H1 (cell line): ENCODE measurements at regions not wholly inside any gene's neighbourhood (a gene's known extent, or its start where the extent isn't known, plus 50 kb on each side); places are given as distances from the start of the nearest gene placed in this dataset.

Experiments used
- CTCF ChIA-PET: fragments of 300-600 bp; sonication (Branson Sonifier 250); formaldehyde crosslinking; loops from one replicate; lab custom pipeline; 2021; ENCODE audit not compliant: partially characterized antibody; lab: Charles Lee
- POLR2A ChIA-PET: fragments of 300-600 bp; sonication (Branson Sonifier 250); formaldehyde crosslinking; loops from one replicate; lab custom pipeline; 2021; ENCODE audit warnings: inconsistent platforms; ENCODE audit not compliant: partially characterized antibody; lab: Charles Lee
- DNase-seq, 2 experiments: peaks; one replicate each; pipeline versions ENCODE4 v3.0.0 to v3.0.0-alpha.2; 2010 to 2022; ENCODE audit warnings: low spot score in 2 of 2, low read depth in 1 of 2, mixed read lengths in 1 of 2
- FAIRE-seq: peaks from 2 replicates; lab custom pipeline; 2011; peaks lifted over from hg19 to GRCh38; lab: Jason Lieb, UNC
- H2AFZ ChIP-seq: 2 replicates; pipeline ENCODE4 v1.8.1; 2012; ENCODE audit warnings: low read length, inconsistent platforms
- H2AK5ac ChIP-seq: 2 replicates; pipeline ENCODE4 v1.6.1; 2013; ENCODE audit warnings: low read depth, low read length
- H2BK120ac ChIP-seq: replicated peaks from 2 replicates; pipeline ENCODE3; 2013; ENCODE audit warnings: low read depth, low read length, inconsistent platforms
- H2BK12ac ChIP-seq: 2 replicates; pipeline ENCODE4 v1.6.1; 2013; ENCODE audit warnings: low read depth, low read length
- H2BK15ac ChIP-seq: 2 replicates; pipeline ENCODE4 v1.6.1; 2013; ENCODE audit warnings: low read length
- H2BK20ac ChIP-seq: 2 replicates; pipeline ENCODE4 v1.6.1; 2013; ENCODE audit warnings: low read length
- H2BK5ac ChIP-seq: 2 replicates; pipeline ENCODE4 v1.6.1; 2013; ENCODE audit warnings: low read depth, low read length
- H3K14ac ChIP-seq: 2 replicates; pipeline ENCODE4 v1.6.1; 2013; ENCODE audit warnings: inconsistent platforms; ENCODE audit not compliant: insufficient read length
- H3K18ac ChIP-seq: 2 replicates; pipeline ENCODE4 v1.6.1; 2013; ENCODE audit warnings: low read length; ENCODE audit errors: extremely low read depth
- H3K23ac ChIP-seq: 2 replicates; pipeline ENCODE4 v1.6.1; 2013; ENCODE audit warnings: inconsistent platforms; ENCODE audit not compliant: insufficient read length
- H3K23me2 ChIP-seq: 2 replicates; pipeline ENCODE4 v1.6.1; 2013; ENCODE audit warnings: low read depth, low read length
- H3K27ac ChIP-seq: 2 replicates; pipeline ENCODE4 v1.6.1; 2011; ENCODE audit warnings: low read depth, low read length, inconsistent platforms
- H3K27me3 ChIP-seq, 4 experiments: replicated peaks in 1 of 4; 1 replicate in 1 of 4; 2 replicates in 3 of 4; pipeline versions ENCODE4 v1.6.1 to v1.8.1; 2011 to 2013; ENCODE audit warnings: low read length in 3 of 4, mild to moderate bottlenecking in 3 of 4, inconsistent platforms in 2 of 4, mixed read lengths in 2 of 4, moderate library complexity in 1 of 4; ENCODE audit not compliant: control insufficient read depth in 3 of 4, insufficient read depth in 3 of 4; ENCODE audit errors: extremely low read depth in 1 of 4
- H3K36me3 ChIP-seq, 4 experiments: 2 replicates each; pipeline versions ENCODE4 v1.6.1 to v1.8.1; 2011 to 2013; ENCODE audit warnings: mild to moderate bottlenecking in 4 of 4, low read length in 3 of 4, moderate library complexity in 2 of 4, control low read depth in 1 of 4, inconsistent platforms in 1 of 4; ENCODE audit not compliant: insufficient read depth in 4 of 4, control insufficient read depth in 2 of 4
- H3K4ac ChIP-seq: replicated peaks from 2 replicates; pipeline ENCODE3; 2013; ENCODE audit warnings: low read length, low read depth, mixed read lengths, inconsistent platforms; ENCODE audit not compliant: insufficient read length
- H3K4me1 ChIP-seq, 4 experiments: replicated peaks in 1 of 4; 1 replicate in 1 of 4; 2 replicates in 3 of 4; pipeline versions ENCODE4 v1.6.1 to v1.8.1; 2011 to 2013; ENCODE audit warnings: low read length in 3 of 4, inconsistent platforms in 2 of 4, mixed read lengths in 1 of 4; ENCODE audit not compliant: insufficient read depth in 4 of 4, control insufficient read depth in 3 of 4
- H3K4me2 ChIP-seq, 2 experiments: 2 replicates each; pipeline versions ENCODE4 v1.6.1 to v1.8.1; 2011 to 2013; ENCODE audit warnings: low read depth in 2 of 2, low read length in 2 of 2, control low read depth in 1 of 2, inconsistent platforms in 1 of 2, mild to moderate bottlenecking in 1 of 2; ENCODE audit not compliant: insufficient read depth in 1 of 2
- H3K4me3 ChIP-seq, 4 experiments: fragments of 200-600, 300-600 bp in 1 of 4; sonication (generic), shearing (Covaris generic), sonication (Bioruptor Twin) in 1 of 4; 2 replicates each; pipeline versions ENCODE4 v1.5.1 to v1.8.1; 2011 to 2016; ENCODE audit warnings: low read length in 4 of 4, low read depth in 3 of 4, control low read depth in 2 of 4, inconsistent platforms in 2 of 4, mild to moderate bottlenecking in 2 of 4, mixed read lengths in 1 of 4, moderate library complexity in 1 of 4; ENCODE audit not compliant: insufficient read depth in 2 of 4; ENCODE audit errors: extremely low read depth in 1 of 4
- H3K56ac ChIP-seq: replicated peaks from 2 replicates; pipeline ENCODE3; 2013; ENCODE audit warnings: low read depth, mild to moderate bottlenecking, mixed read lengths, low read length, inconsistent platforms; ENCODE audit not compliant: insufficient read length
- H3K79me1 ChIP-seq: 2 replicates; pipeline ENCODE4 v1.6.1; 2013; ENCODE audit warnings: low read depth, low read length, control low read depth
- H3K79me2 ChIP-seq, 2 experiments: 2 replicates each; pipeline versions ENCODE4 v1.6.1 to v1.8.1; 2012 to 2013; ENCODE audit warnings: low read length in 2 of 2, mild to moderate bottlenecking in 2 of 2, inconsistent platforms in 1 of 2; ENCODE audit not compliant: insufficient read depth in 2 of 2, control insufficient read depth in 1 of 2
- H3K9ac ChIP-seq, 4 experiments: replicated peaks in 1 of 4; 1 replicate in 1 of 4; 2 replicates in 3 of 4; pipeline versions ENCODE4 v1.6.1 to v1.8.1; 2011 to 2013; ENCODE audit warnings: low read depth in 3 of 4, low read length in 3 of 4, control low read depth in 2 of 4, mild to moderate bottlenecking in 2 of 4, moderate library complexity in 2 of 4, inconsistent platforms in 1 of 4; ENCODE audit errors: extremely low read depth in 1 of 4
- H3K9me3 ChIP-seq, 2 experiments: 2 replicates each; pipeline versions ENCODE4 v1.6.1 to v1.8.1; 2012 to 2013; ENCODE audit warnings: mild to moderate bottlenecking in 2 of 2, moderate library complexity in 2 of 2, control low read depth in 1 of 2, inconsistent platforms in 1 of 2, low read depth in 1 of 2, low read length in 1 of 2, mixed read lengths in 1 of 2; ENCODE audit not compliant: insufficient read depth in 2 of 2
- H4K20me1 ChIP-seq, 2 experiments: replicated peaks in 1 of 2; 2 replicates each; pipeline versions ENCODE3 to v1.8.1; 2011 to 2013; ENCODE audit warnings: inconsistent platforms in 2 of 2, low read length in 2 of 2, mild to moderate bottlenecking in 1 of 2; ENCODE audit not compliant: insufficient read depth in 2 of 2, control insufficient read depth in 1 of 2
- H4K5ac ChIP-seq: 2 replicates; pipeline ENCODE4 v1.6.1; 2013; ENCODE audit warnings: low read length, low read depth, mixed read lengths, inconsistent platforms; ENCODE audit not compliant: insufficient read length
- H4K8ac ChIP-seq: 2 replicates; pipeline ENCODE4 v1.8.0; 2013; ENCODE audit warnings: mild to moderate bottlenecking, moderate library complexity, low read length, inconsistent platforms; ENCODE audit not compliant: insufficient read depth; ENCODE audit errors: extremely low read depth
- H4K91ac ChIP-seq: replicated peaks from 2 replicates; pipeline ENCODE3; 2013; ENCODE audit warnings: low read length, mixed read lengths, inconsistent platforms; ENCODE audit not compliant: insufficient read length
- CTBP2 ChIP-seq: IDR thresholded peaks from 2 replicates; pipeline ENCODE4 v1.7.0; 2011; ENCODE audit warnings: borderline replicate concordance, mild to moderate bottlenecking, moderate library complexity, mixed read lengths, low read length; ENCODE audit not compliant: insufficient read depth, insufficient read length
- WGBS, 2 experiments: shearing (Covaris generic) in 1 of 2; methylation state at CpG; one replicate each; pipeline versions ENCODE4 v1.1.6 to v1.1.7; 2013 to 2015; ENCODE audit warnings: low lambda C conversion rate in 2 of 2, mixed read lengths in 2 of 2, inconsistent platforms in 1 of 2, low coverage in 1 of 2, missing lambda C conversion rate in 1 of 2; ENCODE audit not compliant: insufficient replicate concordance in 2 of 2, insufficient coverage in 1 of 2, insufficient read length in 1 of 2; ENCODE audit errors: extremely low coverage in 1 of 2, missing lambda C conversion rate in 1 of 2; 5-methylcytosine and 5-hydroxymethylcytosine counted together
- TF ChIP-seq, protein P1 (sequence below): IDR thresholded peaks from 2 replicates; pipeline ENCODE4 v1.6.1; 2011; ENCODE audit warnings: low read depth, mild to moderate bottlenecking, low read length; ENCODE audit not compliant: insufficient read depth

DNA sequence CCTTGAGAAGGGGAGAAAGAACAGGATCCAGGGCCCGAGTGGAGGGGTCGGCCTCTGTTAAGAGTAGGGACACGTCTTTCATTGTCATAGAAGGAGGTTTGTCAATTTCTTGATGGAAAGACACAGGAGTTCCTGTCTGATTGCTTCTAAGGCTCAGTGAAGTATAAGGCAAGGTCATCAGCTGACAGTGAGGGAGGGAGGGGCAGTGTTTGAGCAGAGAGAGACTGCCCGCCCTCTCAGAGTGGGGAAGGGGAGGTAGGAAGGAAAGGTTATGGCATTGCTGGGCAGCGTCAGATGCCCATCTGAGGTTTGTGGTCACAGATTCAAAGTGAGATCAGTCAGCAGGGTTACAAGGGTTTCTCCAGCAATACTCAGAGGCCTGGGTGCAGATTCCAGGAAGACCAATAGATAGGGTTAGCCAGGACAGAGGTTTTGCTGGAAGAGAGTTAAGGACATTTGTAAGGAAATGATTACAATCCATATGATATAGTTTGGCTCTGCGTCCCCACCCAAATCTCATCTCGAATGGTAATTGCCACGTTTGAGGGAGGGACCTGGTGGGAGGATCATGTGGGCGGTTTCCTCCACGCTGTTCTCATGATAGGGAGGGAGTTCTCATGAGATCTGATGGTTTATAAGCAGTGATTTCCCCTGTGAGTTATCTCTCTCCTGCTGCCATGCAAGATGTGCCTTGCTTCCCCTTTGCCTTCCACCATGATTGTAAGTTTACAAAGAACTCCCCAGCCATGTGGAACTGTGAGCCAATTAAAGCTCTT lies 127.2 kb upstream of the GJB5 start:
- Histone ChIP-seq H4K20me1 (no peaks in the 10 kb centered on the region), H3K18ac (no peak overlapping the region), H2BK5ac (no peak overlapping the region), H3K4ac (no peak overlapping the region), H3K4me3 (no peak overlapping the region), H2BK15ac (no peak overlapping the region), H3K23me2 (no peaks in the 10 kb centered on the region), H3K36me3 (no peaks in the 10 kb centered on the region), H4K91ac (no peak overlapping the region), H3K27ac (no peak overlapping the region), H3K9ac (no peak overlapping the region), H2AK5ac (no peak overlapping the region), H3K23ac (no peak overlapping the region), H2BK20ac (no peak overlapping the region), H3K4me1 (peaks cover 0 to 6% (median 0%) of the 10 kb centered on the region in 4 experiments; a peak in 1 of 7 replicates), H3K4me2 (no peak overlapping the region), H2BK120ac (no peak overlapping the region), H3K27me3 (no peaks in the 10 kb centered on the region), H3K56ac (no peak overlapping the region), H2AFZ (no peak overlapping the region), H2BK12ac (no peak overlapping the region), H3K79me1 (no peaks in the 10 kb centered on the region), H3K14ac (no peak overlapping the region), H4K8ac (no peak overlapping the region), H3K9me3 (no peaks in the 10 kb centered on the region), H4K5ac (no peak overlapping the region), H3K79me2 (no peaks in the 10 kb centered on the region)
- POLR2A ChIA-PET = no interaction called here
- no peak for FAIRE-seq
- TF ChIP-seq, protein P1, sequence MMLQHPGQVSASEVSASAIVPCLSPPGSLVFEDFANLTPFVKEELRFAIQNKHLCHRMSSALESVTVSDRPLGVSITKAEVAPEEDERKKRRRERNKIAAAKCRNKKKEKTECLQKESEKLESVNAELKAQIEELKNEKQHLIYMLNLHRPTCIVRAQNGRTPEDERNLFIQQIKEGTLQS = no peak
- no peak for TF ChIP-seq CTBP2
- WGBS, 2 experiments = 91% methylated on average over 10 of the region's 10 CpGs; no CpG with 5 or more reads in 1 of the 2 experiments
- CTCF ChIA-PET = interaction anchor here (0.9 to 1.6 kb wide), 2 partner anchors 14 to 34 kb away, joined by 3 to 4 read pairs; no protein-coding TSS in a partner anchor
- DNase-seq = no peak
